ENCODE measurements at regions not wholly inside any gene's neighbourhood (a gene's known extent, or its start where the extent isn't known, plus 50 kb on each side); places are given as distances from the start of the nearest gene placed in this dataset.
"Not testable (repeated sequence)": the region's sequence is repeated elsewhere in the genome, so short reads cannot be mapped to it uniquely, and the experiment has no call there.

- no peak for DNase-seq
Measured at GRCh38 chr2:224146356-224147160, 107.5 kb upstream of the SERPINE2 start.

- DNase-seq, result no peak
Measured at GRCh38 chr2:224145751-224146355, 106.8 kb upstream of the SERPINE2 start.

GRCh38 chr2:224143526-224143925 is 104.4 kb upstream of the SERPINE2 start:
- DNase-seq, result no peak

- no peak for DNase-seq
Measured at GRCh38 chr2:224142397-224143312, 103.6 kb upstream of the SERPINE2 start.

- no peak for DNase-seq
Measured at GRCh38 chr2:224141304-224141703, 102.2 kb upstream of the SERPINE2 start.

GRCh38 chr2:224137208-224137607 is 98.1 kb upstream of the SERPINE2 start:
- no peak for DNase-seq

- DNase-seq, result no peak
Measured at GRCh38 chr2:224136396-224136795, 97.3 kb upstream of the SERPINE2 start.

GRCh38 chr2:224135881-224136280 is 96.8 kb upstream of the SERPINE2 start:
- DNase-seq, result no peak

- DNase-seq, result no peak
Measured at GRCh38 chr2:224134003-224134734, 95.1 kb upstream of the SERPINE2 start.

GRCh38 chr2:224133387-224133786 is 94.3 kb upstream of the SERPINE2 start:
- DNase-seq, result no peak

GRCh38 chr2:224127871-224128501 is 88.9 kb upstream of the SERPINE2 start:
- DNase-seq, result no peak

GRCh38 chr2:224126440-224126839 is 87.4 kb upstream of the SERPINE2 start:
- DNase-seq, result no peak

- DNase-seq, result no peak
Measured at GRCh38 chr2:224126003-224126402, 86.9 kb upstream of the SERPINE2 start.

- no peak for DNase-seq
Measured at GRCh38 chr2:224122542-224122941, 83.5 kb upstream of the SERPINE2 start.

GRCh38 chr2:224121406-224122067 is 82.5 kb upstream of the SERPINE2 start:
- DNase-seq, result no peak

- no peak for DNase-seq
Measured at GRCh38 chr2:224120986-224121385, 81.9 kb upstream of the SERPINE2 start.

GRCh38 chr2:224119846-224120245 is 80.8 kb upstream of the SERPINE2 start:
- DNase-seq, result not testable (repeated sequence)

GRCh38 chr2:224114428-224114827 is 75.3 kb upstream of the SERPINE2 start:
- no peak for DNase-seq

- DNase-seq, result not testable (repeated sequence)
Measured at GRCh38 chr2:224113930-224114329, 74.8 kb upstream of the SERPINE2 start.

- DNase-seq, result no peak
Measured at GRCh38 chr2:224111576-224111975, 72.5 kb upstream of the SERPINE2 start.

- DNase-seq, result no peak
Measured at GRCh38 chr2:224110811-224111210, 71.7 kb upstream of the SERPINE2 start.
